Hepatocyte (in vitro differentiated cells): ENCODE measurements at regions not wholly inside any gene's neighbourhood (a gene's known extent, or its start where the extent isn't known, plus 50 kb on each side); places are given as distances from the start of the nearest gene placed in this dataset.

Experiments used
- DNase-seq: peaks from one replicate; pipeline ENCODE4 v3.0.0-alpha.2; 2016; ENCODE audit warnings: low spot score
- H2AFZ ChIP-seq: fragments of 200-600 bp; sonication (generic); 2 replicates; pipeline ENCODE4 v1.6.0; 2016; ENCODE audit warnings: antibody characterized with exemption, mild to moderate bottlenecking
- H3K27ac ChIP-seq: fragments of 200-600 bp; sonication (generic); 2 replicates; pipeline ENCODE4 v1.5.1; 2016; ENCODE audit warnings: mild to moderate bottlenecking
- H3K27me3 ChIP-seq: fragments of 200-600 bp; sonication (generic); 2 replicates; pipeline ENCODE4 v1.6.1; 2016
- H3K36me3 ChIP-seq: fragments of 200-600 bp; sonication (generic); replicated peaks from 2 replicates; pipeline ENCODE4 v1.5.1; 2016; ENCODE audit warnings: low read depth; ENCODE audit not compliant: insufficient read depth
- H3K4me1 ChIP-seq: fragments of 200-600 bp; sonication (generic); 2 replicates; pipeline ENCODE4 v1.5.1; 2016; ENCODE audit warnings: mild to moderate bottlenecking, moderate library complexity; ENCODE audit not compliant: insufficient read depth
- H3K4me2 ChIP-seq: fragments of 200-600 bp; sonication (generic); 2 replicates; pipeline ENCODE4 v1.6.0; 2016
- H3K4me3 ChIP-seq: fragments of 200-600 bp; sonication (generic); 2 replicates; pipeline ENCODE4 v1.5.1; 2016; ENCODE audit warnings: mild to moderate bottlenecking
- H3K79me2 ChIP-seq: fragments of 200-600 bp; sonication (generic); 2 replicates; pipeline ENCODE4 v1.6.0; 2017; ENCODE audit warnings: mild to moderate bottlenecking
- H3K9me2 ChIP-seq: fragments of 200-600 bp; sonication (generic); replicated peaks from 2 replicates; pipeline ENCODE4 v1.6.0; 2017; ENCODE audit warnings: mild to moderate bottlenecking; ENCODE audit not compliant: insufficient read depth
- H3K9me3 ChIP-seq: fragments of 200-600 bp; sonication (generic); 2 replicates; pipeline ENCODE4 v1.5.1; 2016; ENCODE audit warnings: low read depth, mild to moderate bottlenecking
- H4K20me1 ChIP-seq: fragments of 200-600 bp; sonication (generic); 2 replicates; pipeline ENCODE4 v1.6.0; 2016; ENCODE audit warnings: mild to moderate bottlenecking; ENCODE audit not compliant: insufficient read depth, poor library complexity, severe bottlenecking
- CTCF ChIP-seq: fragments of 200-600 bp; sonication (generic); IDR thresholded peaks from 2 replicates; pipeline ENCODE4 v1.5.1; 2016; ENCODE audit warnings: antibody characterized with exemption, mild to moderate bottlenecking; ENCODE audit not compliant: poor library complexity
- EZH2 ChIP-seq: fragments of 200-600 bp; sonication (generic); IDR thresholded peaks from 2 replicates; pipeline ENCODE4 v1.6.1; 2016; ENCODE audit warnings: antibody characterized with exemption, mild to moderate bottlenecking, borderline replicate concordance
- EZH2phosphoT487 ChIP-seq: fragments of 200-600 bp; sonication (generic); IDR thresholded peaks from one replicate; pipeline ENCODE4 v1.6.1; 2018; ENCODE audit warnings: antibody characterized with exemption, mild to moderate bottlenecking, low read depth, moderate library complexity; ENCODE audit not compliant: unreplicated experiment, severe bottlenecking
- WGBS: methylation state at CpG from one replicate; pipeline ENCODE4 v1.1.6; 2016; ENCODE audit warnings: low lambda C conversion rate; ENCODE audit errors: missing lambda C conversion rate; 5-methylcytosine and 5-hydroxymethylcytosine counted together

DNA sequence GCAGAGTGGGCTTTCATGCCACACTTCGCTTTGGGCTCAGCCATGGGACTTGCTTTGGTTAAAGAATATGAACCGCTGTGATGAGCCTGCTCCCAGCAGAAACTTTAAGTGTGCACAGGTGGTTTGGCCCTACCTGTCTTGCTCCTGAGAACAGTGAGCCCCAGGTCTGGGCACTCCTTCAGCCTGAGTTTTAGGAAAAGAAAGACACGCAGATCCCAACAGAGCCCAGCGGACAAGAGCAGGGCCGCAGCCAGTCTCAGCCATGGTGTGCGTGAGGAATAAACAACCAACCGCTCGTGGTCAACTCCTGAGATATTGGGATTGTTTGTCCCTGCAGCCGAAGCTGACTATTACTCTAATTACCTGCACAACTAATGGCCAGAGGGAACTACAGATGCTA, 217.1 kb upstream of the C1orf174 start:
- Histone ChIP-seq H3K9me2 (no peaks in the 10 kb centered on the region), H3K27me3 (no peaks in the 10 kb centered on the region), H3K4me2 (no peak overlapping the region), H3K9me3 (no peaks in the 10 kb centered on the region), H3K4me3 (no peak overlapping the region), H3K27ac (no peak overlapping the region), H3K4me1 (no peaks in the 10 kb centered on the region), H3K79me2 (no peaks in the 10 kb centered on the region), H2AFZ (no peak overlapping the region), H4K20me1 (no peaks in the 10 kb centered on the region), H3K36me3 (no peaks in the 10 kb centered on the region)
- DNase-seq, result no peak
- TF ChIP-seq EZH2 (no peak), CTCF (no peak), EZH2phosphoT487 (no peak)
- 95% methylated on average over 9 of the region's 9 CpGs for WGBS

DNA sequence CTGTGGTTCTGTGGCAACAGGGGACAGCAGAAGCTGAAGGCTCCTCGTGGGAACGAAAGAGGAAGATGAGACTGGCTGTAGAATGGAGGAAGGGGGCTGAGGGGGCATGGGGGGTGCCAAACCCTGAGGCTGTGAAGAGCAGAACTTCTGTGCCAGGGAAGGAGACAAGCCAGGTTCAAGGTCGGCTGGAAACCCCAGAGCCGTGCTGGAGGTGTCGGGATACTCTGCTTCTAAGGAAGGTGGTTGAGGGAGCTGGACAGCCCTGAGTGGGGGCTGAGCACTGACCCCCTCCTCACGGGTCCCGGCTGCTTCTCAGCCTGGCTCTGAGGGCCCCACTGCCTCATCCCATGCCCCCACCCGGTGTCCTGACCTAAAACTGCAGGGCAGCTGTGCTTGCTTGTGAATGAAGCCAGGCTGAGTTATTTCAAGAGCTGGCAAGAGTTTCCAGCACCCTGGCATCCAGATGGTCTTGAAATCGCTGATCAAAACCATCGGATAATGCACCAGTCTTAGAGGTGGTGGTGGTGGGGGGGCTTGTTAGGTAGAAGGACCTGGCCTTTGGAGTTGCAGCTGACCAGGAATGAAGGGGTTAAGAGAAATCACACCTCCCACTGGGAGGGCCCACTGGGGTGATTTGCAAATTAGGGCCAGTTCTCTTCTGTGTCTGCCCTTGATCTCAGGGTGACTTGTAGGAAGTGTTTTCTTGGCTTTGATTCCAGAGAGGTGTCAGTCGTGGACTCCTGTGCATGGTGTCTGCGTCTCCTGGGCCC, 218.9 kb upstream of the C1orf174 start:
- Histone ChIP-seq H3K4me2 (no peak overlapping the region), H3K36me3 (no peaks in the 10 kb centered on the region), H2AFZ (no peak overlapping the region), H3K79me2 (no peaks in the 10 kb centered on the region), H3K4me3 (no peak overlapping the region), H3K4me1 (no peaks in the 10 kb centered on the region), H3K27me3 (no peaks in the 10 kb centered on the region), H3K9me3 (no peaks in the 10 kb centered on the region), H4K20me1 (no peaks in the 10 kb centered on the region), H3K27ac (no peak overlapping the region), H3K9me2 (no peaks in the 10 kb centered on the region)
- TF ChIP-seq CTCF (no peak), EZH2phosphoT487 (no peak), EZH2 (no peak)
- 73% methylated on average over 10 of the region's 12 CpGs for WGBS
- DNase-seq, result no peak

DNA sequence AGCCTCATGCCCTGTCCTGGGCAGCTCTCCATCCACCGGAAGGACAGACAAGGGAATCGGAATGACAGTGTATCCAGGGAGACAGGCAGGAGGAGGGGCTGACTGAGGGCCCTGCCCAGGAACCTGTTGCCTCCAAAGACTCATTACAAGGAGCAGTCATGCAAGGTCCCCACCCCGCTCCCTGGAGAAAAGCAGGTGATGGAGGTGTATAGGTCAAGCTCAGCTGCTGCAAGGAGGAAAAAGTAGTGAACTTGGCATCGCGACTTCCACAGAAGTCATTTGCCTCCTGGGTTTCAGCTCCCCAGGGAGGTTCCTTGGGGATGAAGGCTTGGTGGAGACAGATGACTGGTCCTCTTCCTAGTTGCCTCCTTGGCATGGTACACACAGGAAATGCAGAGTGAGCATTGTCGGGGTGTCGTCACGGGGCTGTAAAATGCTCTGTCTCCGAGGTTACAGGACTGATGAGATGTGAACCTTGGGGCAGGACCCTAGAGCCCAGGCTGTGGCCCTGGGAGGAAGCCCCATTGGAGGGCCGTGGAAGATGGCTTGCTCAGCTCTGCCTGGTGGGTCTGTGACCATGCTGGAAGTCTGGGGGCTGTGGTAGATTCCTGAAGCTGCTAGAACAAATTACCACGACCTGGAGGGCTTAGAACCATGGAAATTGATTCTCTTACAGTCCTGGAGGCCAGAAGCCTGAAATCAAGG, 219.6 kb upstream of the C1orf174 start:
- Histone ChIP-seq H3K9me3 (no peaks in the 10 kb centered on the region), H3K36me3 (no peaks in the 10 kb centered on the region), H3K79me2 (no peaks in the 10 kb centered on the region), H4K20me1 (no peaks in the 10 kb centered on the region), H3K9me2 (no peaks in the 10 kb centered on the region), H2AFZ (no peak overlapping the region), H3K4me2 (no peak overlapping the region), H3K27me3 (no peaks in the 10 kb centered on the region), H3K27ac (no peak overlapping the region), H3K4me1 (no peaks in the 10 kb centered on the region), H3K4me3 (no peak overlapping the region)
- DNase-seq, result no peak
- WGBS, result 75% methylated on average over 11 of the region's 11 CpGs
- TF ChIP-seq EZH2phosphoT487, result no peak
- TF ChIP-seq EZH2, result no peak
- TF ChIP-seq CTCF, result no peak
